GOT3 (cell line): ENCODE measurements at regions not wholly inside any gene's neighbourhood (a gene's known extent, or its start where the extent isn't known, plus 50 kb on each side); places are given as distances from the start of the nearest gene placed in this dataset.

Experiments
- DNase-seq: peaks from one replicate; lab custom pipeline; 2025; ENCODE audit warnings: mixed read lengths; lab: John Stamatoyannopoulos, UW

- DNase-seq: no peak
Measured at GRCh38 chr14:87161502-87161901, 831.5 kb downstream of the GALC start.

- no peak for DNase-seq
Measured at GRCh38 chr14:87160989-87161388, 832.0 kb downstream of the GALC start.

GRCh38 chr14:87158283-87158682, 834.7 kb downstream of the GALC start:
- no peak for DNase-seq

GRCh38 chr14:87156878-87157277, 836.1 kb downstream of the GALC start:
- DNase-seq: no peak

GRCh38 chr14:87155856-87156488, 837.0 kb downstream of the GALC start:
- DNase-seq: no peak

GRCh38 chr14:87153901-87154300, 839.1 kb downstream of the GALC start:
- DNase-seq: no peak

GRCh38 chr14:87153391-87153790, 839.6 kb downstream of the GALC start:
- DNase-seq: no peak

GRCh38 chr14:87152693-87153092, 840.3 kb downstream of the GALC start:
- no peak for DNase-seq

GRCh38 chr14:87149583-87150354, 843.2 kb downstream of the GALC start:
- DNase-seq: no peak

GRCh38 chr14:87148655-87149054, 844.3 kb downstream of the GALC start:
- no peak for DNase-seq

GRCh38 chr14:87142551-87143211, 850.3 kb downstream of the GALC start:
- no peak for DNase-seq

- DNase-seq: no peak
Measured at GRCh38 chr14:87141801-87142200, 851.2 kb downstream of the GALC start.

GRCh38 chr14:87139299-87139698, 853.7 kb downstream of the GALC start:
- no peak for DNase-seq

GRCh38 chr14:87133073-87133801, 859.7 kb downstream of the GALC start:
- DNase-seq: no peak

- DNase-seq: no peak
Measured at GRCh38 chr14:87131879-87132278, 861.1 kb downstream of the GALC start.

- DNase-seq: no peak
Measured at GRCh38 chr14:87122166-87122565, 870.8 kb downstream of the GALC start.

GRCh38 chr14:87121716-87122115, 871.3 kb downstream of the GALC start:
- DNase-seq: no peak

GRCh38 chr14:87115234-87115633, 877.7 kb downstream of the GALC start:
- no peak for DNase-seq

- DNase-seq: no peak
Measured at GRCh38 chr14:87113286-87113685, 879.7 kb downstream of the GALC start.

- no peak for DNase-seq
Measured at GRCh38 chr14:87111741-87112140, 881.2 kb downstream of the GALC start.

- DNase-seq: no peak
Measured at GRCh38 chr14:87111126-87111525, 881.9 kb downstream of the GALC start.

GRCh38 chr14:87109271-87109670, 883.7 kb downstream of the GALC start:
- DNase-seq: no peak
